GM12878 (cell line): ENCODE measurements at regions not wholly inside any gene's neighbourhood (a gene's known extent, or its start where the extent isn't known, plus 50 kb on each side); places are given as distances from the start of the nearest gene placed in this dataset.

Experiments
- ATAC-seq: fragments of 200-7000 bp; cut with Tn5 transposase; 3 replicates; pipeline ENCODE4 v1.9.1; 2020; ENCODE audit warnings: mild to moderate bottlenecking, moderate library complexity
- BruUV-seq: library from RNA; stranded (reverse); fragments of 400-500 nt; replicated peaks from 2 replicates; lab custom pipeline; 2021; lab: Mats Ljungman, UMichigan
- CTCF ChIA-PET: fragments of 300-600 bp; sonication (Branson Sonifier 250); formaldehyde crosslinking; extraction: SDS; loops from one replicate; lab custom pipeline; 2021; ENCODE audit warnings: inconsistent platforms; lab: Yijun Ruan, JAX
- POLR2A ChIA-PET: fragments of 350-600 bp; formaldehyde crosslinking; extraction: SDS; loops from one replicate; lab custom pipeline; 2021; ENCODE audit warnings: inconsistent platforms; lab: Charles Lee
- RAD21 ChIA-PET: fragments of 300-600 bp; sonication (Branson Sonifier 250); formaldehyde crosslinking; loops from one replicate; lab custom pipeline; 2023; ENCODE audit warnings: antibody characterized with exemption; ENCODE audit not compliant: unreplicated experiment; lab: Charles Lee
- SMC1A ChIA-PET: fragments of 300-600 bp; sonication (Branson Sonifier 250); formaldehyde crosslinking; loops from one replicate; lab custom pipeline; 2023; ENCODE audit not compliant: unreplicated experiment, uncharacterized antibody; lab: Charles Lee
- DNase-seq: peaks from one replicate; pipeline ENCODE4 v3.0.0-alpha.2; 2011; ENCODE audit warnings: low read depth, low spot score
- FAIRE-seq: peaks from 3 replicates; lab custom pipeline; 2011; peaks lifted over from hg19 to GRCh38; lab: Jason Lieb, UNC
- H2AFZ ChIP-seq: 2 replicates; pipeline ENCODE4 v1.6.0; 2011; ENCODE audit warnings: low read depth, low read length, control low read depth; ENCODE audit not compliant: control insufficient read depth
- H3K27ac ChIP-seq: 2 replicates; pipeline ENCODE4 v1.5.1; 2011; ENCODE audit warnings: control low read depth; ENCODE audit not compliant: control insufficient read depth, insufficient read depth
- H3K27me3 ChIP-seq, 2 experiments: replicated peaks in 1 of 2; 2 replicates each; pipeline versions ENCODE4 v1.6.0 to v1.6.1; 2011; ENCODE audit warnings: low read length in 1 of 2; ENCODE audit not compliant: control insufficient read depth in 2 of 2, insufficient read depth in 2 of 2
- H3K36me3 ChIP-seq, 2 experiments: 2 replicates each; pipeline ENCODE4 v1.5.1; 2011; ENCODE audit warnings: low read length in 1 of 2; ENCODE audit not compliant: control insufficient read depth in 2 of 2, insufficient read depth in 2 of 2
- H3K4me1 ChIP-seq: 2 replicates; pipeline ENCODE4 v1.6.1; 2011; ENCODE audit warnings: mild to moderate bottlenecking, low read length, moderate library complexity, mixed read lengths; ENCODE audit not compliant: control insufficient read depth, insufficient read depth
- H3K4me2 ChIP-seq: 2 replicates; pipeline ENCODE4 v1.6.0; 2011; ENCODE audit warnings: control low read depth; ENCODE audit not compliant: control insufficient read depth, insufficient read depth
- H3K4me3 ChIP-seq: fragments of 200-600 bp; sonication (generic); 2 replicates; pipeline ENCODE4 v1.5.1; 2016
- H3K79me2 ChIP-seq: 2 replicates; pipeline ENCODE4 v1.6.0; 2011; ENCODE audit warnings: low read length; ENCODE audit not compliant: control insufficient read depth, insufficient read depth
- H3K9ac ChIP-seq: 2 replicates; pipeline ENCODE4 v1.8.0; 2011; ENCODE audit warnings: low read length, control low read depth, mixed read lengths; ENCODE audit not compliant: control insufficient read depth, insufficient read depth
- H3K9me3 ChIP-seq: replicated peaks from 3 replicates; pipeline ENCODE4 v1.5.1; 2011; ENCODE audit warnings: mild to moderate bottlenecking, low read length; ENCODE audit not compliant: control insufficient read depth, insufficient read depth
- H4K20me1 ChIP-seq: 2 replicates; pipeline ENCODE4 v1.6.0; 2011; ENCODE audit not compliant: control insufficient read depth, insufficient read depth
- BACH1 ChIP-seq: fragments of 450-650 bp; IDR thresholded peaks from 2 replicates; pipeline ENCODE4 v1.6.1; 2017; ENCODE audit warnings: mild to moderate bottlenecking, borderline replicate concordance
- BRCA1 ChIP-seq: IDR thresholded peaks from 2 replicates; pipeline ENCODE4 v1.6.1; 2011; ENCODE audit warnings: low read depth, low read length, improper control_type of control experiment
- CEBPB ChIP-seq, 2 experiments: fragments of 150-350 bp in 1 of 2; IDR thresholded peaks; 2 replicates each; pipeline ENCODE4 v1.6.1; 2012 to 2014; ENCODE audit warnings: low read depth in 2 of 2, low read length in 2 of 2, borderline replicate concordance in 1 of 2, inconsistent platforms in 1 of 2
- EED ChIP-seq: sonication (generic); IDR thresholded peaks from 2 replicates; pipeline ENCODE4 v1.6.1; 2016; ENCODE audit warnings: antibody characterized with exemption, low read depth
- EZH2 ChIP-seq: IDR thresholded peaks from 2 replicates; pipeline ENCODE4 v1.6.1; 2012; ENCODE audit warnings: low read depth, mild to moderate bottlenecking, control low read depth, inconsistent platforms, low read length, borderline replicate concordance; ENCODE audit not compliant: control insufficient read depth
- FOXK2 ChIP-seq: fragments of 450-650 bp; IDR thresholded peaks from 2 replicates; pipeline ENCODE4 v1.6.1; 2017; ENCODE audit warnings: mild to moderate bottlenecking, moderate library complexity
- LARP7 ChIP-seq: fragments of 450-650 bp; IDR thresholded peaks from 2 replicates; pipeline ENCODE4 v1.6.1; 2017; ENCODE audit warnings: mild to moderate bottlenecking
- MEF2A ChIP-seq: IDR thresholded peaks from 2 replicates; pipeline ENCODE4 v1.6.1; 2011; ENCODE audit warnings: low read depth, mild to moderate bottlenecking, low read length, moderate library complexity; ENCODE audit not compliant: insufficient read depth
- NFXL1 ChIP-seq: fragments of 450-650 bp; IDR thresholded peaks from 2 replicates; pipeline ENCODE4 v1.6.1; 2017; ENCODE audit warnings: antibody characterized with exemption, mild to moderate bottlenecking, borderline replicate concordance
- PAX8 ChIP-seq: fragments of 450-650 bp; IDR thresholded peaks from 2 replicates; pipeline ENCODE4 v1.6.1; 2017; ENCODE audit warnings: mild to moderate bottlenecking, moderate library complexity
- PML ChIP-seq: IDR thresholded peaks from 2 replicates; pipeline ENCODE4 v1.6.1; 2012; ENCODE audit warnings: low read length, inconsistent platforms
- SMAD5 ChIP-seq: IDR thresholded peaks from 2 replicates; pipeline ENCODE4 v1.6.1; 2016; ENCODE audit warnings: antibody characterized with exemption, low read depth
- SREBF2 ChIP-seq: IDR thresholded peaks from 2 replicates; pipeline ENCODE4 v1.6.1; 2012; ENCODE audit warnings: mild to moderate bottlenecking, low read length
- TARDBP ChIP-seq: IDR thresholded peaks from 2 replicates; pipeline ENCODE4 v1.6.1; 2016; ENCODE audit warnings: borderline replicate concordance
- WGBS: methylation state at CpG from one replicate; pipeline ENCODE4 v1.1.6; 2016; ENCODE audit warnings: low lambda C conversion rate; ENCODE audit not compliant: insufficient replicate concordance, insufficient coverage; ENCODE audit errors: missing lambda C conversion rate; 5-methylcytosine and 5-hydroxymethylcytosine counted together
- in situ Hi-C: fragments of 300-500 bp; cut with MboI; formaldehyde crosslinking; loops from 9 replicates; pipeline ENCODE4 v1.14.3; 2018; ENCODE audit warnings: mixed read lengths
- intact Hi-C: fragments of 100-400 bp; cut with micrococcal nuclease; formaldehyde crosslinking; loops from one replicate; pipeline ENCODE4 v1.14.2; 2022; ENCODE audit not compliant: unreplicated experiment
- TF ChIP-seq, protein P1 (sequence below): fragments of 450-650 bp; IDR thresholded peaks from 2 replicates; pipeline ENCODE4 v1.6.1; 2016; ENCODE audit warnings: mild to moderate bottlenecking
- TF ChIP-seq, protein P2 (sequence below): IDR thresholded peaks from 2 replicates; pipeline ENCODE4 v1.6.1; 2012; ENCODE audit warnings: low read depth, low read length, improper control_type of control experiment

DNA sequence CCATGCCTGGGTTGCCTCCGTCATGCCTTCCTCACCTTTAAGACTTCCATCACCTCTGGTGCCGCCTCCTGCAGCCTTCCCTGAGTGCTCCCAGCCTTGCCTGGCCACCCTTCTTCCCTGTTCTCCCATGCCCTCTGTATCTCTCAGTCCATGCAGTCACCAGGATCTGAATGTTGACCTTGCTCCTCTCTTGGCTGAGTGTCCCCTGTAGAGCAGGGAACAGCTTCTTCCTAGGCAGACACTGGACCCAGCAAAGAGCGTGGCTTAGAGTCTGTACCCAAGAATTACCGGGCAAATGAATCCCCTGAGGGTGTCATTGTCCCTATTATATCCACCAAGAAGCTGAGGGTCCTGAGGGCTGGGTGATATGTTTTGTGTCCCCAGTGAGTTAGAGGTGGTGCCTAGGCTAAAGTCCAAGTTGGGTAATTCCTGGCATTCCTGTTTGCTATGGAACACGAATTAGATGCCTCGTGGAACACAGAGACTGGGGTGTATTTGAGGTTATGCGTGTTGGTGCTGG is 505.6 kb downstream of the RPS24 start:
- no peak for FAIRE-seq
- H3K27ac ChIP-seq, result no peak overlapping the region
- no peak overlapping the region for H3K4me2 ChIP-seq
- WGBS, result 4% methylated on average over 7 of the region's 7 CpGs
- H3K79me2 ChIP-seq, result no peaks in the 10 kb centered on the region
- POLR2A ChIA-PET, result no interaction called here
- TF ChIP-seq MEF2A, result no peak
- no peak for TF ChIP-seq FOXK2
- no peak for TF ChIP-seq BACH1
- no peak for TF ChIP-seq BRCA1
- no peak for TF ChIP-seq TARDBP
- TF ChIP-seq NFXL1, result no peak
- TF ChIP-seq LARP7, result no peak
- TF ChIP-seq SMAD5, result no peak
- TF ChIP-seq, protein P1, sequence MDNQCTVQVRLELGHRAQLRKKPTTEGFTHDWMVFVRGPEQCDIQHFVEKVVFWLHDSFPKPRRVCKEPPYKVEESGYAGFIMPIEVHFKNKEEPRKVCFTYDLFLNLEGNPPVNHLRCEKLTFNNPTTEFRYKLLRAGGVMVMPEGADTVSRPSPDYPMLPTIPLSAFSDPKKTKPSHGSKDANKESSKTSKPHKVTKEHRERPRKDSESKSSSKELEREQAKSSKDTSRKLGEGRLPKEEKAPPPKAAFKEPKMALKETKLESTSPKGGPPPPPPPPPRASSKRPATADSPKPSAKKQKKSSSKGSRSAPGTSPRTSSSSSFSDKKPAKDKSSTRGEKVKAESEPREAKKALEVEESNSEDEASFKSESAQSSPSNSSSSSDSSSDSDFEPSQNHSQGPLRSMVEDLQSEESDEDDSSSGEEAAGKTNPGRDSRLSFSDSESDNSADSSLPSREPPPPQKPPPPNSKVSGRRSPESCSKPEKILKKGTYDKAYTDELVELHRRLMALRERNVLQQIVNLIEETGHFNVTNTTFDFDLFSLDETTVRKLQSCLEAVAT, result no peak
- no peak for TF ChIP-seq PAX8
- no peak for TF ChIP-seq EED
- no peak for TF ChIP-seq CEBPB (IDR thresholded peaks at IDR 0.05; ENCODE audit: borderline replicate concordance in 1 of 2, low read depth in 2 of 2, low read length in 2 of 2)
- no peak for TF ChIP-seq PML
- TF ChIP-seq, protein P2, sequence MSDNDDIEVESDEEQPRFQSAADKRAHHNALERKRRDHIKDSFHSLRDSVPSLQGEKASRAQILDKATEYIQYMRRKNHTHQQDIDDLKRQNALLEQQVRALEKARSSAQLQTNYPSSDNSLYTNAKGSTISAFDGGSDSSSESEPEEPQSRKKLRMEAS, result no peak
- no peak for TF ChIP-seq EZH2
- TF ChIP-seq SREBF2, result no peak
- TF ChIP-seq, all 136 proteins: peak for 0
- Histone ChIP-seq H2AFZ (no peak overlapping the region), H3K9ac (no peak overlapping the region), H3K36me3 (no peaks in the 10 kb centered on the region), H3K4me1 (no peaks in the 10 kb centered on the region), H3K27me3 (peaks cover 0 to 2% of the 10 kb centered on the region in 2 experiments; a peak in 2 of 4 replicates), H3K9me3 (no peaks in the 10 kb centered on the region), H3K4me3 (no peak overlapping the region), H4K20me1 (no peaks in the 10 kb centered on the region)
- ATAC-seq (no peak), DNase-seq (no peak)
- intact Hi-C loops, result no loop called here
- in situ Hi-C loops, result no loop called here
- ChIA-PET CTCF (no interaction called here), SMC1A (no interaction called here), RAD21 (no interaction called here)
- BruUV-seq, result no TSS peak
